ENCODE measurements at regions not wholly inside any gene's neighbourhood (a gene's known extent, or its start where the extent isn't known, plus 50 kb on each side); places are given as distances from the start of the nearest gene placed in this dataset.
"Not testable (repeated sequence)": the region's sequence is repeated elsewhere in the genome, so short reads cannot be mapped to it uniquely, and the experiment has no call there.

- no peak for DNase-seq
Measured at GRCh38 chr10:56096226-56096517, 264.9 kb downstream of the ZWINT start.

DNA sequence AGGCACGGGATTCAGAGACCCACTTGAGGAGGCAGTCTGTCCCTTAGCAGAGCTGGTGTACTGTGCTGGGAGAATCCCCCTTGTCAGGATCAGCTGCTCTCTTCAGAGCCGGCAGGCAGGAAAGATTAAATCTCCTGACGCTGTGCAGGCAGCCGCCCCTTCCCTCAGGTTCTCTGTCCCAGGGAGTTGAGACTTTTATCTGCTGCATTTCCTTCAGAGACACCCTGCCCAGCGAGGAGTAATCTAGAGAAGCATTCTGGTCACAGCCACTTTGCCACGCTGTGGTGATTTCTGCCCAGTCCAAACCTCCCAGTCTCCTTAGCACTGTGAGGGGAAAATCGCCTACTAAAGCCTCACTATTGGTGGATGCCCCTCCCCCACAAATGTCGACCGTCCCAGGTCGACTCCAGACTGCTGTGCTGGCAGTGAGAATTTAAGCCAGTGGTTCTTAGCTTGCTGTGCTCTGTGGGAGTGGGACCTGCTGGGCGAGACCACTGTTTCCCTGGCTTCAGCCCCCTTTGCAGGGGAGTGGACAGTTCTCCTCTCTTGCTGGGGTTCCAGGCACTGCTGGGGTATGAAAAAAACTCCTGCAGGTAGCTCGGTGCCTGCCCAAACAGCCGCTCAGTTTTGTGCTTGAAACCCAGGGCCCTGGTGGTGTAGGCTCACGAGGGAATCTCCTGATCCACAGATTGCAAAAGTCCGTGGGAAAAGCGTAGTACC, 265.4 kb downstream of the ZWINT start:
- no peak for DNase-seq

- not testable (repeated sequence) for DNase-seq
Measured at GRCh38 chr10:56093645-56094044, 267.4 kb downstream of the ZWINT start.

- no peak for DNase-seq
Measured at GRCh38 chr10:56091872-56092271, 269.2 kb downstream of the ZWINT start.

- DNase-seq: no peak
Measured at GRCh38 chr10:56090914-56091540, 270.0 kb downstream of the ZWINT start.

- DNase-seq: no peak
Measured at GRCh38 chr10:56085406-56086122, 275.5 kb downstream of the ZWINT start.

- no peak for DNase-seq
Measured at GRCh38 chr10:56082169-56082568, 278.9 kb downstream of the ZWINT start.

- DNase-seq: no peak
Measured at GRCh38 chr10:56068473-56069263, 292.4 kb downstream of the ZWINT start.

DNA sequence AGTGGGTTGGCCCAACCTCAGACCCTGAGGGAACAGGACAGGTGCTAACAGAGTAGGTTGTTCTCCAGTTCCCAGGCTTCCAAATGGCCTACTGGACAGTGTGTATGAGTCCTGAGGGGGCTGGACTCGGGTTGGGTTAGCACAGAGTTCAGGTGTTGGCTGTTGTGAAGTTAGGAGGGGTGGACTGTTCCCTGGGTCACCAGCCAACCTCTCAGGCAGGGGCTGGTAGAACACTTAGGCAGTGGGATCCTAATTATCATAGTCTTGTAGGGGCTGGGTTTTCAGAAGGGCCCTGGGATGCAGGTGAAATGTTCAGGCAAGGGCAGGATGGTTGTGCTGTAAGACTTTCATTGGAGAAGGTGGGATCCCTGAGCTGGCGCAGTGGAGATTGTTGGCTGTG, 293.0 kb downstream of the ZWINT start:
- DNase-seq: no peak

- no peak for DNase-seq
Measured at GRCh38 chr10:56063642-56064041, 297.4 kb downstream of the ZWINT start.

GRCh38 chr10:56057860-56058259, 303.2 kb downstream of the ZWINT start:
- no peak for DNase-seq

DNA sequence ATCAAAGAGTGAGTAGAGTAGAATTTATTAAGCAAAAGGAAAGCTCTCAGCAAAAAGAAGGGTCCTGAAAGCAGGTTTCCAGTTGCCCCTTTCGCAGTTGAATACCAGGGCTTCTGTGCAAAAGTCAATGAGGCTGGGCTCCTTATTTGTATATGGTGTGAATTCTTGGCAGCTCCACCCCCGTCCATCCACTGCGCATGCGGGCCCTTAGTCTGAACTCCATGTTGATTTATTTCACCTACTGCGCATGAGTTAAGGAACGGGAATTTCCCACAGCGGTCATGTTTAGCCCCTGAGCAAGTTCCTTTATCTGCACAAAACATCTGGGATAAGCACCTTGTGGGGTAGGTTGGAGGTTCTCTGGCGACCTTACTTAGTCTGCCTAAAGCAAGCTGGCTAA, 325.6 kb downstream of the ZWINT start:
- DNase-seq: no peak

GRCh38 chr10:56028298-56029132, 332.5 kb downstream of the ZWINT start:
- DNase-seq: no peak

- DNase-seq: no peak
Measured at GRCh38 chr10:56012101-56012500, 349.0 kb downstream of the ZWINT start.

DNA sequence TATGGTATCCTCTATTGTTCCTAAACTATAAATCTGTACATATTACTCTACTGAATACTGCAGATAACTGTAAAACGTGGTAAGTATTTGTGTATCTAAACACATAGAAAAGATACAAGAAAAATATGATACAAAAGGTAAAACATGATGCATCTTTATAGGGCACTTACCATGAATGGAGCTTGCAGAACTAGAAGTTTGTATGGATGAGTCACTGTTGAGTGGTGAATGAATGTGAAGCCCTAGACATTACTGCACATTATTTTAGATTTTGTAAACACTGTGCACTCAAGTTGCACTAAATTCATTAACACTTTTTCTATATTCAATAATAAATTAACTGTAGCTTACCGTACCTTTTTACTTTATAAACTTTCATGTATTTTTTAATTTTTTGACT, 357.5 kb downstream of the ZWINT start:
- no peak for DNase-seq

DNA sequence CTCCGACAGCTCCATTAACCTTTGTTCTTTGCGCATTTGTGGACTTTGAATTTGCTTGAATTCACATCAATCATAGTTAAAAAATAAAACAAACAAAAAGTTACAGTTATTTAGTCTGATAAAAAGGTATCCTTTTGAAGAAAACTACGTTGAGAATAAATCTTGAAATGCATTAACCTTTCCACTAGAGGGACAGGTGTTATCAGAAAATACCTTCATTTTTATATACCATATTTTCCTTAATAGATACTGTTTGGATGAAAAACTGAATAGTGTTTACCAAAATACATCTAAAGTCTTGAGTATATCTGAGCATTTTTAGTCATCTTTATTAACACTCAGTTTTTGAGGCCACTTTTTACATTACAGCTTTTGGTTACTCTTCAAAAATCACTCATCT, 371.9 kb downstream of the ZWINT start:
- DNase-seq: no peak

DNA sequence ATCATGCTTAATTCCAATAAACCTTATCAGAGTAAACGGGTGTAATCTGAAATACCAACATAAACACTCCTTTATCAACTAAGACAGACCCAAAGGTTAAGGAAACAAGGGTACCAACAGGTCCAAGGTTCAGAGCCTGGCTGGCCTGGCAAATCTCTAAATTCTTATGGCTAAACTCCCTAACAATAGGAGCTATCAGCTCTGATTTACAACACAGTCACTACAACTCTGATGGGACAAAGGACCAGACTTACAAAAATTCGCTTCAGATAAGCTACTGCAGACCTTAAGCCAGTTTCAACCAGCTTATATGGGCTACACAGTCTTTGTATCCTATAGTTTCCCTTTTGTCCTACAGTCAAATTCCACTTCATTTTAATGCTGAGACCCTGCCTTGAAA, 381.9 kb downstream of the ZWINT start:
- no peak for DNase-seq

DNA sequence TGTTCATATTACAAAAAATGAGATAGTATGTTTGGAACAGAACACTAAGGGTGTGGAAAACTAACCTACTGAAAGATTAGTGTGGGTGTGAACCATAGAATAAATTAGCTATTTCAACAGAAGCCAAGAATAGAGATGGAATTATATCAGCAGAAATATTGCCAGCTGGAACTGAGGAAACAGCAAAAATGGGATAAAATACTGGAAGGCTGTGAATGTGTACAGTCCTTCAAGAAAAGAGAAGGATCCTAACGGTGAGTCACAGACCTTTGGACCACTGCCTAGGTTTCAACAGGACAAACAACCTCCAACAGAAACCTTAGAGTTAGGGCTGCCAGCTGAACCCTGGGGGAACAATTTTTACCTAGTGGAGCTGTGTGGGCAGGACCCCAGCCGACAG, 395.0 kb downstream of the ZWINT start:
- no peak for DNase-seq

DNA sequence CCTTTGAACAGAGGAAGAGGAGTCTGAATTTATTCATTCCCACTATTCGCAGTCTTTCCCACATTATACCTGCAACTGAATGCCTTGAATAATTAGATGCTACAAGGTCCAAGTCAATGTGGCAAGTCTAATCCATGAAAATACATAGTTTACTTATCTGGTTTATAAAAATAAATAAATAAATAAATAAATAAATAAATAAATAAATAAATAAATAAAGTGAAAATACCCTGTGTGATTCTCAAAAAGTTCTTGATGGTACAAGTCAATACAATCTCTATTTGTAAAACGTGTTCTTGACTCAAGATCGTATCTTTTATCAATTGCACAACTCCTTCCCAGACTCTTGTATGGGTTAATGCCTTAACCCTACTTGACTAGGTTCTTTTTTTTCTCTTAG, 417.7 kb downstream of the ZWINT start:
- no peak for DNase-seq

GRCh38 chr10:55929291-55929690, 431.8 kb downstream of the ZWINT start:
- no peak for DNase-seq

- not testable (repeated sequence) for DNase-seq
Measured at GRCh38 chr10:55899472-55900147, 461.4 kb downstream of the ZWINT start.

- DNase-seq: no peak
Measured at GRCh38 chr10:55897490-55897921, 463.6 kb downstream of the ZWINT start.

All from suppressor macrophage treated with lipopolysaccharide for 1 hour (primary cell).